K562 (cell line): ENCODE measurements at regions not wholly inside any gene's neighbourhood (a gene's known extent, or its start where the extent isn't known, plus 50 kb on each side); places are given as distances from the start of the nearest gene placed in this dataset.

Experiments used
- ATAC-seq: fragments of 200-7000 bp; cut with Tn5 transposase; 3 replicates; pipeline ENCODE4 v1.9.1; 2020; ENCODE audit warnings: moderate library complexity
- BruUV-seq: library from RNA; stranded (reverse); fragments of 400-500 nt; replicated peaks from 2 replicates; lab custom pipeline; 2021; lab: Mats Ljungman, UMichigan
- CTCF ChIA-PET: fragments of 300-600 bp; formaldehyde crosslinking; extraction: SDS; loops from one replicate; lab custom pipeline; 2021; ENCODE audit warnings: low intra/inter-chr PET ratio; lab: Yijun Ruan, JAX
- POLR2A ChIA-PET: fragments of 300-600, 350-650 bp; sonication (Branson Sonifier 250); formaldehyde crosslinking; extraction: SDS; loops from one replicate; lab custom pipeline; 2021; ENCODE audit warnings: antibody characterized with exemption, inconsistent platforms; lab: Yijun Ruan, JAX
- DNase-seq, 4 experiments: peaks; one replicate each; pipeline versions ENCODE4 v3.0.0 to v3.0.0-alpha.2; 2011 to 2018; ENCODE audit warnings: low spot score in 3 of 4, mixed read lengths in 3 of 4; ENCODE audit errors: extremely low read depth in 1 of 4
- FAIRE-seq: peaks from 2 replicates; lab custom pipeline; 2011; peaks lifted over from hg19 to GRCh38; lab: Jason Lieb, UNC
- H2AFZ ChIP-seq: 2 replicates; pipeline ENCODE4 v1.6.0; 2011; ENCODE audit warnings: low read depth, low read length, control low read depth, inconsistent platforms
- H3K27ac ChIP-seq: fragments of 200-600 bp; 3 replicates; pipeline ENCODE4 v1.8.0; 2011; ENCODE audit warnings: low read depth, mild to moderate bottlenecking, control low read depth, inconsistent platforms, low read length, moderate library complexity, mixed read lengths; ENCODE audit errors: extremely low read depth
- H3K27me3 ChIP-seq, 2 experiments: fragments of 300-600 bp in 1 of 2; 2 replicates in 1 of 2; 3 replicates in 1 of 2; pipeline versions ENCODE4 v1.6.0 to v1.8.0; 2011; ENCODE audit warnings: inconsistent platforms in 2 of 2, low read length in 2 of 2, mild to moderate bottlenecking in 1 of 2, mixed read lengths in 1 of 2, moderate library complexity in 1 of 2; ENCODE audit not compliant: control insufficient read depth in 2 of 2, insufficient read depth in 2 of 2
- H3K36me3 ChIP-seq: fragments of 300-600 bp; 3 replicates; pipeline ENCODE4 v1.8.0; 2011; ENCODE audit warnings: mild to moderate bottlenecking, low read length, inconsistent platforms; ENCODE audit not compliant: control insufficient read depth, insufficient read depth
- H3K4me1 ChIP-seq, 2 experiments: fragments of 200-600 bp in 1 of 2; replicated peaks in 1 of 2; 2 replicates in 1 of 2; 3 replicates in 1 of 2; pipeline versions ENCODE4 v1.5.1 to v1.8.0; 2011; ENCODE audit warnings: inconsistent platforms in 2 of 2, low read length in 2 of 2, mild to moderate bottlenecking in 1 of 2, mixed read lengths in 1 of 2, moderate library complexity in 1 of 2; ENCODE audit not compliant: control insufficient read depth in 2 of 2, insufficient read depth in 2 of 2
- H3K4me2 ChIP-seq: 2 replicates; pipeline ENCODE4 v1.6.1; 2011; ENCODE audit warnings: low read length, control low read depth, inconsistent platforms, mixed read lengths; ENCODE audit not compliant: insufficient read depth
- H3K4me3 ChIP-seq: fragments of 200-600 bp; sonication (generic), shearing (Covaris generic); 2 replicates; pipeline ENCODE4 v1.5.1; 2016; ENCODE audit warnings: control low read depth, inconsistent platforms
- H3K79me2 ChIP-seq: fragments of 200-600 bp; 3 replicates; pipeline ENCODE4 v1.8.0; 2011; ENCODE audit warnings: low read length, inconsistent platforms; ENCODE audit not compliant: control insufficient read depth, insufficient read depth
- H3K9ac ChIP-seq, 2 experiments: 2 replicates each; pipeline versions ENCODE4 v1.6.0 to v1.6.1; 2011; ENCODE audit warnings: low read depth in 2 of 2, low read length in 2 of 2, control low read depth in 1 of 2, inconsistent platforms in 1 of 2, mild to moderate bottlenecking in 1 of 2, mixed read lengths in 1 of 2; ENCODE audit not compliant: insufficient read depth in 1 of 2
- H3K9me1 ChIP-seq: one replicate; pipeline ENCODE4 v1.6.0; 2011; ENCODE audit warnings: inconsistent platforms, mild to moderate bottlenecking, low read length, moderate library complexity; ENCODE audit not compliant: control insufficient read depth, insufficient read depth
- H3K9me3 ChIP-seq: replicated peaks from 2 replicates; pipeline ENCODE4 v1.5.1; 2011; ENCODE audit warnings: low read depth, low read length, inconsistent platforms; ENCODE audit not compliant: control insufficient read depth, insufficient read depth
- H4K20me1 ChIP-seq: replicated peaks from 2 replicates; pipeline ENCODE4 v1.6.1; 2011; ENCODE audit warnings: low read length, inconsistent platforms, mixed read lengths; ENCODE audit not compliant: control insufficient read depth, insufficient read depth
- BRD4 ChIP-seq: fragments of 200-600 bp; sonication (generic); IDR thresholded peaks from 2 replicates; pipeline ENCODE4 v1.6.1; 2017; ENCODE audit warnings: inconsistent platforms
- RBM25 ChIP-seq: fragments of 200-400 bp; formaldehyde crosslinking; IDR thresholded peaks from 2 replicates; pipeline ENCODE4 v1.6.1; 2018; ENCODE audit warnings: low read length, low read depth, moderate library complexity; ENCODE audit not compliant: severe bottlenecking
- ZNF212 ChIP-seq: fragments of 450-650 bp; formaldehyde crosslinking; IDR thresholded peaks from 2 replicates; pipeline ENCODE4 v1.4.0; 2020; ENCODE audit warnings: mild to moderate bottlenecking
- WGBS: fragments of 100-300 bp; shearing (Covaris generic); methylation state at CpG from one replicate; pipeline ENCODE4 v1.1.6; 2016; ENCODE audit warnings: low coverage, mixed read lengths; ENCODE audit not compliant: insufficient coverage; ENCODE audit errors: missing lambda C conversion rate; 5-methylcytosine and 5-hydroxymethylcytosine counted together
- in situ Hi-C: fragments of 300-500 bp; cut with MboI; formaldehyde crosslinking; loops from 4 replicates; pipeline ENCODE4 v1.15.0; 2018; ENCODE audit warnings: inconsistent platforms, mixed read lengths
- intact Hi-C: fragments of 100-400 bp; cut with micrococcal nuclease; formaldehyde crosslinking; loops from 2 replicates; pipeline ENCODE4 v1.14.2; 2022
- TF ChIP-seq, protein P1 (sequence below): fragments of 250-450 bp; sonication (Bioruptor Pico); IDR thresholded peaks from 2 replicates; pipeline ENCODE4 v1.5.0; 2021

DNA sequence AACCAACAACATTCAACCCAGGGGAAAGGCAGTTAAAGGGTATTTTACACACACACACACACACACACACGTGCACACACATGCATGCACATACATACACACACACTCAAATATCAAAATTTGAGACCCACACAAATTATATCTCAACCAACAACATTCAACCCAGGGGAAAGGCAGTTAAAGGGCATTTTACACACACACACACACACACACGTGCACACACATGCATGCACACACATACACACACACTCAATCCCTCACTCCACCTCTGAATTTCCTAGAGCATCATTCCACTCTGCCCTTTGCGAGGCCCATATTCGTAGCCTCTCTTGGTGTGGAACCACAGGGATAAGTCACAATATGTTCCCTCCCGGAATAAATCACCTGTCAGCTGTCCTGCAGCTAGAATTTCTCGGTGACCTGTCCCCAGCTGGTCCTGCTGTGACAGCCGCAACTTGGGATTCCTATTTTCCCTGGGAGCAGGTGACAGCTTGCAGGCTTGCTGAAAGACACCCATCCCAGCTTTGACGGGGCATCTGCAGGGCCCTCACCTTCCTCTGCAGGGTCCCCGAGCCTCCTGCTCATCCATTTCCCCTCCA lies 122.7 kb downstream of the PSMG1 start:
- POLR2A ChIA-PET, result no interaction called here
- TF ChIP-seq, protein P1, sequence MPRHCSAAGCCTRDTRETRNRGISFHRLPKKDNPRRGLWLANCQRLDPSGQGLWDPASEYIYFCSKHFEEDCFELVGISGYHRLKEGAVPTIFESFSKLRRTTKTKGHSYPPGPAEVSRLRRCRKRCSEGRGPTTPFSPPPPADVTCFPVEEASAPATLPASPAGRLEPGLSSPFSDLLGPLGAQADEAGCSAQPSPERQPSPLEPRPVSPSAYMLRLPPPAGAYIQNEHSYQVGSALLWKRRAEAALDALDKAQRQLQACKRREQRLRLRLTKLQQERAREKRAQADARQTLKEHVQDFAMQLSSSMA, result no peak
- TF ChIP-seq ZNF212 (CRISPR knock-in tag), result no peak
- peak; percentile 37 for FAIRE-seq
- Histone ChIP-seq H3K36me3 (no peaks in the 10 kb centered on the region), H3K27ac (no peak overlapping the region), H3K4me2 (no peak overlapping the region), H4K20me1 (peaks cover 8% of the 10 kb centered on the region; the same call in 1 of the 2 replicates), H3K9me1 (no peaks in the 10 kb centered on the region), H3K4me3 (no peak overlapping the region), H3K9me3 (no peaks in the 10 kb centered on the region), H3K27me3 (peaks cover 37 to 55% of the 10 kb centered on the region in 2 experiments), H2AFZ (no peak overlapping the region), H3K9ac (no peak overlapping the region), H3K79me2 (no peaks in the 10 kb centered on the region), H3K4me1 (no peaks in the 10 kb centered on the region)
- 2% methylated on average over 9 of the region's 9 CpGs for WGBS
- no peak for ATAC-seq
- CTCF ChIA-PET, result no interaction called here
- DNase-seq, result no peak
- intact Hi-C loops (no loop called here), in situ Hi-C loops (no loop called here)
- BruUV-seq, result no TSS peak

DNA sequence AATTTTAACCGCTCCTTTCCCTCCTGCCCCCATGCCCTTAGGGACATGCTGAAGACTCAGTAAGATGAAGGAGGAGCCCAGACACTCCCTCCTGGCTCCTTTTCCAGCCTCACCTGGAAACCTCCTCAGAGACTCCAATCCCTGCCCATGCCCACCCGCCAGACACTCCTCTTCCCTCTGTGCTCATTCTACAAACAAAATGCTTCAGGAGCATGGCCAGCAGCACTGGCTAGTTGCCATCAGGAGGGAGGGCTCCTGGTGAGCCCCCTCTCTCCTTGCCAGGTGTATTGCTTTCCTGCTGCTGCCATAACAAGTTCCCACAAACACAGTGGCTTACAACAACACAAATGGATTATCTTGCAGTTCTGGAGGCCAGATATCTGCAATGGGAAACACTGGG lies 126.1 kb downstream of the PSMG1 start:
- POLR2A ChIA-PET, result interaction anchor here (0.6 kb wide), 1 partner anchor 281 kb away, joined by 3 read pairs; no protein-coding TSS in a partner anchor
- Histone ChIP-seq H3K27me3 (peaks cover 40 to 69% of the 10 kb centered on the region in 2 experiments), H3K9me3 (no peaks in the 10 kb centered on the region), H3K36me3 (no peaks in the 10 kb centered on the region), H3K27ac (no peak overlapping the region), H3K4me1 (no peaks in the 10 kb centered on the region), H2AFZ (no peak overlapping the region), H3K4me2 (no peak overlapping the region), H3K9me1 (no peaks in the 10 kb centered on the region), H4K20me1 (peaks cover 4% of the 10 kb centered on the region; the same call in 1 of the 2 replicates), H3K79me2 (no peaks in the 10 kb centered on the region), H3K4me3 (no peak overlapping the region), H3K9ac (no peak overlapping the region)
- intact Hi-C loops (no loop called here), in situ Hi-C loops (no loop called here)
- ATAC-seq (no peak), DNase-seq (no peak), FAIRE-seq (no peak)
- BruUV-seq, result no TSS peak
- WGBS, result 0% methylated on average over 2 of the region's 2 CpGs
- CTCF ChIA-PET, result no interaction called here
- TF ChIP-seq RBM25 (no peak), BRD4 (no peak)
